ENCODE measurements at regions not wholly inside any gene's neighbourhood (a gene's known extent, or its start where the extent isn't known, plus 50 kb on each side); places are given as distances from the start of the nearest gene placed in this dataset.

GRCh38 chr12:93065896-93066295, 136.8 kb upstream of the EEA1 start:
- in situ Hi-C loops (cut with HindIII; ENCODE audit: low sequenced_read_pairs), result no loop called here
- no peak for DNase-seq (ENCODE audit: low spot score)

- in situ Hi-C loops (cut with HindIII; ENCODE audit: low sequenced_read_pairs), result no loop called here
- no peak for DNase-seq (ENCODE audit: low spot score)
These were observed 143.2 kb upstream of the EEA1 start for GRCh38 chr12:93072340-93072739.

- in situ Hi-C loops (cut with HindIII; ENCODE audit: low sequenced_read_pairs), result no loop called here
- no peak for DNase-seq (ENCODE audit: low spot score)
These were observed 144.2 kb upstream of the EEA1 start for GRCh38 chr12:93073324-93073723.

- in situ Hi-C loops (cut with HindIII; ENCODE audit: low sequenced_read_pairs), result no loop called here
- no peak for DNase-seq (ENCODE audit: low spot score)
These were observed 149.0 kb upstream of the EEA1 start for GRCh38 chr12:93078059-93078458.

- in situ Hi-C loops (cut with HindIII; ENCODE audit: low sequenced_read_pairs), result no loop called here
- DNase-seq (ENCODE audit: low spot score), result no peak
These were observed 149.5 kb upstream of the EEA1 start for GRCh38 chr12:93078577-93078976.

- no peak for DNase-seq (ENCODE audit: low spot score)
- in situ Hi-C loops (cut with HindIII; ENCODE audit: low sequenced_read_pairs), result no loop called here
These were observed 150.2 kb upstream of the EEA1 start for GRCh38 chr12:93079271-93079670.

GRCh38 chr12:93079976-93080375, 150.9 kb upstream of the EEA1 start:
- in situ Hi-C loops (cut with HindIII; ENCODE audit: low sequenced_read_pairs), result no loop called here
- DNase-seq (ENCODE audit: low spot score), result no peak

GRCh38 chr12:93080452-93080851, 151.4 kb upstream of the EEA1 start:
- no peak for DNase-seq (ENCODE audit: low spot score)
- in situ Hi-C loops (cut with HindIII; ENCODE audit: low sequenced_read_pairs), result no loop called here

- in situ Hi-C loops (cut with HindIII; ENCODE audit: low sequenced_read_pairs), result no loop called here
- no peak for DNase-seq (ENCODE audit: low spot score)
These were observed 152.1 kb upstream of the EEA1 start for GRCh38 chr12:93080994-93081809.

- in situ Hi-C loops (cut with HindIII; ENCODE audit: low sequenced_read_pairs), result no loop called here
- no peak for DNase-seq (ENCODE audit: low spot score)
These were observed 152.7 kb upstream of the EEA1 start for GRCh38 chr12:93081810-93082165.

- in situ Hi-C loops (cut with HindIII; ENCODE audit: low sequenced_read_pairs), result no loop called here
- no peak for DNase-seq (ENCODE audit: low spot score)
These were observed 156.5 kb upstream of the EEA1 start for GRCh38 chr12:93085383-93086287.

- DNase-seq (ENCODE audit: low spot score), result no peak
- in situ Hi-C loops (cut with HindIII; ENCODE audit: low sequenced_read_pairs), result no loop called here
These were observed 157.2 kb upstream of the EEA1 start for GRCh38 chr12:93086288-93086727.

GRCh38 chr12:93087840-93088610, 158.9 kb upstream of the EEA1 start:
- in situ Hi-C loops (cut with HindIII; ENCODE audit: low sequenced_read_pairs), result no loop called here
- DNase-seq (ENCODE audit: low spot score), result no peak

GRCh38 chr12:93089805-93090569, 160.9 kb upstream of the EEA1 start:
- DNase-seq (ENCODE audit: low spot score), result no peak
- in situ Hi-C loops (cut with HindIII; ENCODE audit: low sequenced_read_pairs), result no loop called here

GRCh38 chr12:93090731-93091172, 161.7 kb upstream of the EEA1 start:
- DNase-seq (ENCODE audit: low spot score), result no peak
- in situ Hi-C loops (cut with HindIII; ENCODE audit: low sequenced_read_pairs), result no loop called here

GRCh38 chr12:93091886-93092648, 163.0 kb upstream of the EEA1 start:
- no peak for DNase-seq (ENCODE audit: low spot score)
- in situ Hi-C loops (cut with HindIII; ENCODE audit: low sequenced_read_pairs), result no loop called here

GRCh38 chr12:93092649-93092945, 163.5 kb upstream of the EEA1 start:
- in situ Hi-C loops (cut with HindIII; ENCODE audit: low sequenced_read_pairs), result no loop called here
- DNase-seq (ENCODE audit: low spot score), result no peak

GRCh38 chr12:93093243-93093642, 164.1 kb upstream of the EEA1 start:
- in situ Hi-C loops (cut with HindIII; ENCODE audit: low sequenced_read_pairs), result no loop called here
- no peak for DNase-seq (ENCODE audit: low spot score)
